CD14-positive monocyte (primary cell): ENCODE measurements at regions not wholly inside any gene's neighbourhood (a gene's known extent, or its start where the extent isn't known, plus 50 kb on each side); places are given as distances from the start of the nearest gene placed in this dataset.

Source experiments
- DNase-seq, 3 donors: peaks; one replicate each; pipeline ENCODE4 v3.0.0-alpha.2; 2011 to 2022
- H2AFZ ChIP-seq: 2 replicates; pipeline ENCODE4 v1.6.0; 2012; ENCODE audit warnings: mild to moderate bottlenecking, low read depth, low read length, inconsistent platforms; ENCODE audit not compliant: insufficient read depth, poor library complexity, severe bottlenecking
- H3K27ac ChIP-seq, 2 donors: 1 replicate in 1 of 2; 2 replicates in 1 of 2; pipeline ENCODE4 v1.5.1; 2012 to 2013; ENCODE audit warnings: low read length in 2 of 2, control low read depth in 1 of 2, inconsistent platforms in 1 of 2, low read depth in 1 of 2, mild to moderate bottlenecking in 1 of 2
- H3K27me3 ChIP-seq, 2 donors: one replicate each; pipeline versions ENCODE4 v1.6.0 to v1.6.1; 2011 to 2013; ENCODE audit warnings: low read length in 2 of 2; ENCODE audit not compliant: control insufficient read depth in 2 of 2, insufficient read depth in 2 of 2
- H3K36me3 ChIP-seq, 2 donors: replicated peaks in 1 of 2; 1 replicate in 1 of 2; 2 replicates in 1 of 2; pipeline versions ENCODE4 v1.5.1 to v1.6.1; 2012 to 2013; ENCODE audit warnings: low read length in 2 of 2, control low read depth in 1 of 2, inconsistent platforms in 1 of 2, mild to moderate bottlenecking in 1 of 2; ENCODE audit not compliant: insufficient read depth in 2 of 2, control insufficient read depth in 1 of 2
- H3K4me1 ChIP-seq, 2 donors: 1 replicate in 1 of 2; 2 replicates in 1 of 2; pipeline versions ENCODE4 v1.5.1 to v1.6.1; 2012 to 2013; ENCODE audit warnings: low read length in 2 of 2, control low read depth in 1 of 2, inconsistent platforms in 1 of 2, mild to moderate bottlenecking in 1 of 2, moderate library complexity in 1 of 2; ENCODE audit not compliant: insufficient read depth in 2 of 2, control insufficient read depth in 1 of 2
- H3K4me2 ChIP-seq: replicated peaks from 2 replicates; pipeline ENCODE3; 2012; ENCODE audit warnings: low read length, moderate library complexity, mild to moderate bottlenecking; ENCODE audit not compliant: poor library complexity, severe bottlenecking; ENCODE audit errors: extremely low read depth
- H3K4me3 ChIP-seq, 3 experiments: fragments of 200-600 bp in 1 of 3; sonication (generic) in 1 of 3; replicated peaks in 1 of 3; 1 replicate in 2 of 3; 2 replicates in 1 of 3; pipeline ENCODE4 v1.5.1; 2011 to 2013; ENCODE audit warnings: low read length in 3 of 3, mild to moderate bottlenecking in 3 of 3, control low read depth in 2 of 3, low read depth in 2 of 3, inconsistent platforms in 1 of 3, moderate library complexity in 1 of 3
- H3K79me2 ChIP-seq: 2 replicates; pipeline ENCODE4 v1.6.0; 2012; ENCODE audit warnings: mild to moderate bottlenecking, control low read depth, inconsistent platforms, low read length, moderate library complexity; ENCODE audit not compliant: insufficient read depth
- H3K9ac ChIP-seq: 2 replicates; pipeline ENCODE4 v1.6.0; 2017; ENCODE audit warnings: low read length, mild to moderate bottlenecking; ENCODE audit not compliant: insufficient read depth, poor library complexity, severe bottlenecking
- H3K9me3 ChIP-seq, 2 donors: replicated peaks in 1 of 2; 1 replicate in 1 of 2; 2 replicates in 1 of 2; pipeline versions ENCODE4 v1.5.1 to v1.6.1; 2012 to 2013; ENCODE audit warnings: low read length in 2 of 2, control low read depth in 1 of 2; ENCODE audit not compliant: control insufficient read depth in 1 of 2, insufficient read depth in 1 of 2
- H4K20me1 ChIP-seq: 2 replicates; pipeline ENCODE4 v1.6.0; 2012; ENCODE audit warnings: mild to moderate bottlenecking, low read length, control low read depth, moderate library complexity; ENCODE audit not compliant: insufficient read depth
- H3K27ac Mint-ChIP-seq, 7 donors: one replicate each; pipeline ENCODE4 v1.8.0; 2020; ENCODE audit warnings: mild to moderate bottlenecking in 7 of 7, mixed read lengths in 7 of 7, moderate library complexity in 6 of 7, inconsistent platforms in 2 of 7
- H3K27me3 Mint-ChIP-seq, 3 donors: one replicate each; pipeline ENCODE4 v1.8.0; 2021 to 2022; ENCODE audit warnings: low read depth in 3 of 3, mild to moderate bottlenecking in 3 of 3, mixed read lengths in 3 of 3, moderate library complexity in 3 of 3, inconsistent platforms in 1 of 3
- H3K36me3 Mint-ChIP-seq, 2 donors: one replicate each; pipeline ENCODE4 v1.8.0; 2020; ENCODE audit warnings: mixed read lengths in 2 of 2, inconsistent platforms in 1 of 2, mild to moderate bottlenecking in 1 of 2
- H3K4me1 Mint-ChIP-seq: one replicate; pipeline ENCODE4 v1.8.0; 2020; ENCODE audit warnings: mild to moderate bottlenecking, mixed read lengths
- H3K4me3 Mint-ChIP-seq, 2 donors: one replicate each; pipeline ENCODE4 v1.8.0; 2020; ENCODE audit warnings: mild to moderate bottlenecking in 2 of 2, mixed read lengths in 2 of 2, moderate library complexity in 1 of 2
- H3K9me3 Mint-ChIP-seq, 7 donors: one replicate each; pipeline ENCODE4 v1.8.0; 2020 to 2022; ENCODE audit warnings: mixed read lengths in 7 of 7, mild to moderate bottlenecking in 6 of 7, moderate library complexity in 6 of 7, inconsistent platforms in 2 of 7
- CTCF ChIP-seq: fragments of 200-600 bp; IDR thresholded peaks from one replicate; pipeline ENCODE4 v1.8.0; 2022; ENCODE audit warnings: antibody characterized with exemption, mild to moderate bottlenecking
- WGBS: methylation state at CpG from one replicate; pipeline ENCODE4 v1.1.5; 2013; ENCODE audit warnings: missing lambda C conversion rate; ENCODE audit not compliant: insufficient coverage; 5-methylcytosine and 5-hydroxymethylcytosine counted together
- intact Hi-C, 2 donors: fragments of 100-400 bp; cut with micrococcal nuclease; formaldehyde crosslinking; loops; one replicate each; pipeline versions ENCODE4 v1.15.0 to v1.15.1; 2023

DNA sequence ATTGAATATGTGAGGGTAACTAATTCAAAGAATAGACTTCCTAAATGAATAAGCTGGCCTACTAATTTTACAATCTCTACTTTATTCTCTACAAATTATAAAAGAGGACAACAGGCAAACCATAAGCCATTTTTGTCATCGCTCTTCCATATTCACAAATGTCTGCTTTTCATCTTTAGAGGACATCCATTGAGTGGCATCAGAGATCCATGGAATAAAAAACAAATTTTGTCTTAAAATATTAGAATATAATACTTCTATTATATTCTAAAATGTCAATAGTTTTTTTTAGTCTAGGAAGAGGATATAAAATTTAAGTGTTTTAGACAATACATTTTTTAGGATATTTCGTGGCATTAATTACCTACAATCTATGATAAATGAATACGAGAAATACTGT is 300.9 kb upstream of the TACR3 start:
- Histone ChIP-seq H2AFZ (no peak overlapping the region), H3K27ac (no peak overlapping the region), H3K4me3 (no peak overlapping the region), H3K79me2 (no peaks in the 10 kb centered on the region), H3K4me1 (no peaks in the 10 kb centered on the region), H3K27me3 (no peaks in the 10 kb centered on the region), H3K36me3 (no peaks in the 10 kb centered on the region), H4K20me1 (no peaks in the 10 kb centered on the region), H3K9me3 (no peaks in the 10 kb centered on the region), H3K9ac (no peak overlapping the region), H3K4me2 (no peak overlapping the region)
- WGBS, result no CpG with 5 or more reads among the region's 3 CpGs
- Mint-ChIP-seq H3K27me3 (peaks cover 0 to 1% (median 0%) of the 10 kb centered on the region in 3 donors), H3K36me3 (no peaks in the 10 kb centered on the region), H3K4me3 (no peak overlapping the region), H3K27ac (no peak overlapping the region), H3K9me3 (peaks cover 0 to 2% (median 0%) of the 10 kb centered on the region in 7 donors), H3K4me1 (no peaks in the 10 kb centered on the region)
- DNase-seq, result no peak
- no peak for TF ChIP-seq CTCF
- intact Hi-C loops, result no loop called here

- H3K27me3 Mint-ChIP-seq, result peaks cover 0 to 1% (median 0%) of the 10 kb centered on the region in 3 donors
- no peaks in the 10 kb centered on the region for H3K4me1 ChIP-seq
- H3K4me3 ChIP-seq, result no peak overlapping the region
- peaks cover 0 to 2% (median 0%) of the 10 kb centered on the region in 7 donors for H3K9me3 Mint-ChIP-seq
- no peaks in the 10 kb centered on the region for H3K36me3 ChIP-seq
- H2AFZ ChIP-seq, result no peak overlapping the region
- no peak for TF ChIP-seq CTCF
- no peak overlapping the region for H3K9ac ChIP-seq
- no peaks in the 10 kb centered on the region for H3K36me3 Mint-ChIP-seq
- no peak overlapping the region for H3K27ac ChIP-seq
- H3K4me2 ChIP-seq, result no peak overlapping the region
- H3K27me3 ChIP-seq, result no peaks in the 10 kb centered on the region
- no peak for DNase-seq
- H3K4me3 Mint-ChIP-seq, result no peak overlapping the region
- H4K20me1 ChIP-seq, result no peaks in the 10 kb centered on the region
- intact Hi-C loops, result no loop called here
- H3K27ac Mint-ChIP-seq, result no peak overlapping the region
- H3K79me2 ChIP-seq, result no peaks in the 10 kb centered on the region
- no peaks in the 10 kb centered on the region for H3K9me3 ChIP-seq
- no peaks in the 10 kb centered on the region for H3K4me1 Mint-ChIP-seq
These were observed 297.4 kb upstream of the TACR3 start for GRCh38 chr4:104017213-104017612.
